HepG2 (cell line): ENCODE measurements at regions not wholly inside any gene's neighbourhood (a gene's known extent, or its start where the extent isn't known, plus 50 kb on each side); places are given as distances from the start of the nearest gene placed in this dataset.

ENCODE experiments used
- ATAC-seq: fragments of 200-7000 bp; cut with Tn5 transposase; 3 replicates; pipeline ENCODE4 v1.9.1; 2020; ENCODE audit warnings: mild to moderate bottlenecking, moderate library complexity
- BruUV-seq: library from RNA; stranded (reverse); fragments of 400-500 nt; replicated peaks from 2 replicates; lab custom pipeline; 2021; lab: Mats Ljungman, UMichigan
- CTCF ChIA-PET: fragments of 300-600 bp; formaldehyde crosslinking; extraction: SDS; loops from one replicate; lab custom pipeline; 2021; ENCODE audit warnings: low total read pairs, inconsistent platforms, low intra/inter-chr PET ratio; lab: Yijun Ruan, JAX
- POLR2A ChIA-PET: fragments of 350-600 bp; sonication (Branson Sonifier 250); formaldehyde crosslinking; loops from one replicate; lab custom pipeline; 2020; ENCODE audit warnings: antibody characterized with exemption, inconsistent platforms; lab: Yijun Ruan, JAX
- DNase-seq: peaks from one replicate; pipeline ENCODE4 v3.0.0-alpha.2; 2015; ENCODE audit warnings: low spot score
- FAIRE-seq: peaks from 3 replicates; lab custom pipeline; 2011; peaks lifted over from hg19 to GRCh38; lab: Jason Lieb, UNC
- H2AFZ ChIP-seq: one replicate; pipeline ENCODE4 v1.6.1; 2011; ENCODE audit warnings: low read length, inconsistent platforms
- H3K27ac ChIP-seq: fragments of 300-600 bp; 3 replicates; pipeline ENCODE4 v1.8.0; 2011; ENCODE audit warnings: mixed run types, mild to moderate bottlenecking, mixed read lengths, low read length, inconsistent platforms; ENCODE audit not compliant: insufficient read depth; ENCODE audit errors: extremely low read length
- H3K27me3 ChIP-seq, 2 experiments: fragments of 200-600 bp in 1 of 2; 2 replicates in 1 of 2; 3 replicates in 1 of 2; pipeline versions ENCODE4 v1.6.0 to v1.8.0; 2011; ENCODE audit warnings: low read length in 2 of 2, mild to moderate bottlenecking in 2 of 2, moderate library complexity in 2 of 2, inconsistent platforms in 1 of 2; ENCODE audit not compliant: insufficient read depth in 2 of 2, control insufficient read depth in 1 of 2
- H3K36me3 ChIP-seq, 2 experiments: fragments of 200-600 bp in 1 of 2; replicated peaks in 1 of 2; 2 replicates in 1 of 2; 3 replicates in 1 of 2; pipeline versions ENCODE4 v1.5.1 to v1.8.0; 2011; ENCODE audit warnings: low read length in 2 of 2, inconsistent platforms in 1 of 2; ENCODE audit not compliant: insufficient read depth in 2 of 2, control insufficient read depth in 1 of 2
- H3K4me1 ChIP-seq: 2 replicates; pipeline ENCODE4 v1.5.1; 2012; ENCODE audit warnings: low read length, inconsistent platforms; ENCODE audit not compliant: insufficient read depth
- H3K4me2 ChIP-seq: 2 replicates; pipeline ENCODE4 v1.6.0; 2011; ENCODE audit warnings: low read depth, low read length, inconsistent platforms
- H3K4me3 ChIP-seq, 3 experiments: fragments of 200-600 bp in 1 of 3; sonication (generic), shearing (Covaris generic) in 1 of 3; replicated peaks in 1 of 3; 2 replicates each; pipeline ENCODE4 v1.5.1; 2011 to 2016; ENCODE audit warnings: low read length in 3 of 3, inconsistent platforms in 2 of 3, low read depth in 2 of 3, mild to moderate bottlenecking in 2 of 3, control low read depth in 1 of 3, mixed read lengths in 1 of 3; ENCODE audit not compliant: insufficient read depth in 1 of 3
- H3K79me2 ChIP-seq: one replicate; pipeline ENCODE4 v1.6.1; 2011; ENCODE audit warnings: low read length, inconsistent platforms; ENCODE audit not compliant: insufficient read depth
- H3K9ac ChIP-seq: 2 replicates; pipeline ENCODE4 v1.6.0; 2011; ENCODE audit warnings: mild to moderate bottlenecking, low read depth, low read length, inconsistent platforms; ENCODE audit not compliant: insufficient read depth
- H3K9me3 ChIP-seq: 2 replicates; pipeline ENCODE4 v1.5.1; 2012; ENCODE audit warnings: mild to moderate bottlenecking, low read length
- H4K20me1 ChIP-seq: 2 replicates; pipeline ENCODE4 v1.6.0; 2011; ENCODE audit warnings: inconsistent platforms, mild to moderate bottlenecking, low read length, moderate library complexity; ENCODE audit not compliant: insufficient read depth
- SETDB1 ChIP-seq: sonication (generic); formaldehyde crosslinking; IDR thresholded peaks from 2 replicates; pipeline ENCODE4 v1.5.1; 2020; ENCODE audit warnings: missing genetic modification reagents, mild to moderate bottlenecking, borderline replicate concordance
- ZFP90 ChIP-seq: sonication (generic); formaldehyde crosslinking; IDR thresholded peaks from 2 replicates; pipeline ENCODE4 v1.8.0; 2022; ENCODE audit warnings: missing genetic modification reagents, mild to moderate bottlenecking, inconsistent platforms, borderline replicate concordance
- ZFYVE20 ChIP-seq: sonication (generic); formaldehyde crosslinking; IDR thresholded peaks from 2 replicates; pipeline ENCODE4 v1.8.0; 2023; ENCODE audit warnings: low read depth, mild to moderate bottlenecking, moderate library complexity, missing genetic modification reagents, borderline replicate concordance
- ZNF407 ChIP-seq: sonication (generic); formaldehyde crosslinking; IDR thresholded peaks from one replicate; pipeline ENCODE4 v1.5.1; 2020; ENCODE audit warnings: mild to moderate bottlenecking, missing genetic modification reagents; ENCODE audit errors: not compliant biosample characterization
- ZNF646 ChIP-seq: sonication (generic); formaldehyde crosslinking; IDR thresholded peaks from 2 replicates; pipeline ENCODE4 v1.9.0; 2021; ENCODE audit warnings: mild to moderate bottlenecking, missing genetic modification reagents
- ZNF710 ChIP-seq: sonication (generic); formaldehyde crosslinking; IDR thresholded peaks from 2 replicates; pipeline ENCODE4 v1.5.0; 2020; ENCODE audit warnings: mild to moderate bottlenecking, missing genetic modification reagents, borderline replicate concordance
- WGBS: methylation state at CpG from one replicate; pipeline ENCODE4 v1.1.6; 2017; ENCODE audit warnings: low lambda C conversion rate; 5-methylcytosine and 5-hydroxymethylcytosine counted together
- in situ Hi-C: cut with HindIII; loops from 2 replicates; pipeline ENCODE4 v1.10.0; 2017; ENCODE audit warnings: low pct_unique_long_range_greater_than_20kb; ENCODE audit not compliant: extremely low pct_ligation_motif_present
- intact Hi-C: fragments of 100-400 bp; cut with micrococcal nuclease; formaldehyde crosslinking; loops from one replicate; pipeline ENCODE4 v1.10.0; 2022; ENCODE audit not compliant: unreplicated experiment

- no peaks in the 10 kb centered on the region; a peak in 1 of 5 replicates for H3K27me3 ChIP-seq
- H3K9me3 ChIP-seq = peaks cover 99% of the 10 kb centered on the region
- no TSS peak for BruUV-seq
- H3K4me2 ChIP-seq = no peak overlapping the region
- H3K36me3 ChIP-seq = no peaks in the 10 kb centered on the region
- no peak for ATAC-seq
- H4K20me1 ChIP-seq = no peaks in the 10 kb centered on the region
- intact Hi-C loops = no loop called here
- CTCF ChIA-PET = no interaction called here
- no peak overlapping the region for H3K27ac ChIP-seq
- H3K4me1 ChIP-seq = no peaks in the 10 kb centered on the region
- no peak for FAIRE-seq
- TF ChIP-seq ZNF710 (CRISPR knock-in tag) (no peak), ZFP90 (CRISPR knock-in tag) (no peak), ZFYVE20 (no peak), SETDB1 (CRISPR knock-in tag) (no peak), ZNF646 (no peak), ZNF407 (CRISPR knock-in tag) (no peak)
- TF ChIP-seq, all 625 proteins: peak for 0
- Histone ChIP-seq H3K79me2 (no peaks in the 10 kb centered on the region), H3K4me3 (no peak overlapping the region), H2AFZ (no peak overlapping the region), H3K9ac (no peak overlapping the region)
- no peak for DNase-seq
- POLR2A ChIA-PET = no interaction called here
- in situ Hi-C loops = no loop called here
- WGBS = 6% methylated on average over 6 of the region's 6 CpGs
Measured at GRCh38 chr19:30927705-30928104, 421.5 kb downstream of the TSHZ3 start.
